ENCODE measurements at regions not wholly inside any gene's neighbourhood (a gene's known extent, or its start where the extent isn't known, plus 50 kb on each side); places are given as distances from the start of the nearest gene placed in this dataset.

- H4K8ac ChIP-seq (replicated peaks; ENCODE audit: insufficient read length, low read depth, low read length): no peak overlapping the region
- peak; percentile 6 for DNase-seq
- no peak for TF ChIP-seq CTCF (conservative IDR thresholded peaks at IDR 0.05)
- no peak overlapping the region for H2BK20ac ChIP-seq (ENCODE audit: low read depth, low read length, poor library complexity, severe bottlenecking)
- H3K27me3 ChIP-seq (ENCODE audit: insufficient read depth, low read length): no peaks in the 10 kb centered on the region
- H2AFZ ChIP-seq (ENCODE audit: low read length): no peak overlapping the region
- no peak overlapping the region for H3T11ph ChIP-seq (ENCODE audit: low read length)
- no peak overlapping the region for H3K56ac ChIP-seq (ENCODE audit: insufficient read length, low read depth, low read length)
- no peak overlapping the region for H2BK120ac ChIP-seq (ENCODE audit: low read depth, low read length, poor library complexity, severe bottlenecking)
- no peak overlapping the region for H3K23ac ChIP-seq (ENCODE audit: insufficient read length, low read depth, low read length)
- H2BK15ac ChIP-seq (ENCODE audit: low read depth, low read length): no peak overlapping the region
- no peaks in the 10 kb centered on the region for H3K23me2 ChIP-seq (ENCODE audit: insufficient read length, low read depth, low read length, poor library complexity, severe bottlenecking)
- H3K4me3 Mint-ChIP-seq: no peak overlapping the region
- H3K4ac ChIP-seq (ENCODE audit: low read depth, low read length): no peak overlapping the region
- no peaks in the 10 kb centered on the region for H3K9me3 ChIP-seq (ENCODE audit: control insufficient read depth, low read depth, low read length)
- H3K4me1 Mint-ChIP-seq: peaks cover 22 to 24% of the 10 kb centered on the region in 2 experiments
- H3K4me2 ChIP-seq (ENCODE audit: insufficient read depth, insufficient read length, low read length): no peak overlapping the region
- no peak overlapping the region for H2BK12ac ChIP-seq (ENCODE audit: insufficient read length, low read depth, low read length)
- peaks cover 5% of the 10 kb centered on the region for H3K27me3 Mint-ChIP-seq (ENCODE audit: low read depth)
- no peaks in the 10 kb centered on the region for H3K79me1 ChIP-seq (ENCODE audit: insufficient read depth, low read depth, low read length, poor library complexity, severe bottlenecking)
- H3K9ac ChIP-seq (ENCODE audit: extremely low read depth, insufficient read length, low read length): no peak overlapping the region
- no peak overlapping the region for H3K27ac ChIP-seq (ENCODE audit: insufficient read length, low read depth, low read length)
- H3K27ac Mint-ChIP-seq: no peak overlapping the region
- H3K36me3 Mint-ChIP-seq (ENCODE audit: insufficient read depth in 1 of 3, low read depth in 3 of 3): no peaks in the 10 kb centered on the region; a peak in 1 of 7 replicates
- no peak overlapping the region for H4K5ac ChIP-seq (ENCODE audit: insufficient read length, low read depth, low read length)
- H3K79me2 ChIP-seq (ENCODE audit: insufficient read depth, low read length): no peaks in the 10 kb centered on the region
- H3K4me1 ChIP-seq (ENCODE audit: insufficient read depth, low read length): peaks cover 4% of the 10 kb centered on the region; the same call in 1 of the 2 replicates
- no peak overlapping the region for H4K91ac ChIP-seq (ENCODE audit: insufficient read length, low read depth, low read length)
- WGBS (ENCODE audit: extremely low coverage, insufficient read length, low lambda C conversion rate): no CpG with 5 or more reads among the region's 20 CpGs
- no peak overlapping the region for H2BK5ac ChIP-seq (ENCODE audit: insufficient read length, low read length)
- H3K9me3 Mint-ChIP-seq: peaks cover 0 to 2% of the 10 kb centered on the region in 2 experiments; a peak in 1 of 5 replicates
- H2AK5ac ChIP-seq (ENCODE audit: insufficient read length, low read length): no peak overlapping the region
- peaks cover 2% of the 10 kb centered on the region for H4K20me1 ChIP-seq (ENCODE audit: control insufficient read depth, insufficient read depth, insufficient read length)
- H3K14ac ChIP-seq (ENCODE audit: insufficient read depth, low read length): no peak overlapping the region
- H3K18ac ChIP-seq (ENCODE audit: insufficient read length, low read depth, low read length): no peak overlapping the region
Observed at GRCh38 chr3:194875581-194876402, 190.1 kb downstream of the FAM43A start.
